K562 (cell line): ENCODE measurements at regions not wholly inside any gene's neighbourhood (a gene's known extent, or its start where the extent isn't known, plus 50 kb on each side); places are given as distances from the start of the nearest gene placed in this dataset.

Source experiments
- ATAC-seq: fragments of 200-7000 bp; cut with Tn5 transposase; 3 replicates; pipeline ENCODE4 v1.9.1; 2020; ENCODE audit warnings: moderate library complexity
- BruUV-seq: library from RNA; stranded (reverse); fragments of 400-500 nt; replicated peaks from 2 replicates; lab custom pipeline; 2021; lab: Mats Ljungman, UMichigan
- CTCF ChIA-PET: fragments of 300-600 bp; formaldehyde crosslinking; extraction: SDS; loops from one replicate; lab custom pipeline; 2021; ENCODE audit warnings: low intra/inter-chr PET ratio; lab: Yijun Ruan, JAX
- POLR2A ChIA-PET: fragments of 300-600, 350-650 bp; sonication (Branson Sonifier 250); formaldehyde crosslinking; extraction: SDS; loops from one replicate; lab custom pipeline; 2021; ENCODE audit warnings: antibody characterized with exemption, inconsistent platforms; lab: Yijun Ruan, JAX
- DNase-seq, 4 experiments: peaks; one replicate each; pipeline versions ENCODE4 v3.0.0 to v3.0.0-alpha.2; 2011 to 2018; ENCODE audit warnings: low spot score in 3 of 4, mixed read lengths in 3 of 4; ENCODE audit errors: extremely low read depth in 1 of 4
- FAIRE-seq: peaks from 2 replicates; lab custom pipeline; 2011; peaks lifted over from hg19 to GRCh38; lab: Jason Lieb, UNC
- H2AFZ ChIP-seq: 2 replicates; pipeline ENCODE4 v1.6.0; 2011; ENCODE audit warnings: low read depth, low read length, control low read depth, inconsistent platforms
- H3K27ac ChIP-seq: fragments of 200-600 bp; 3 replicates; pipeline ENCODE4 v1.8.0; 2011; ENCODE audit warnings: low read depth, mild to moderate bottlenecking, control low read depth, inconsistent platforms, low read length, moderate library complexity, mixed read lengths; ENCODE audit errors: extremely low read depth
- H3K27me3 ChIP-seq, 2 experiments: fragments of 300-600 bp in 1 of 2; 2 replicates in 1 of 2; 3 replicates in 1 of 2; pipeline versions ENCODE4 v1.6.0 to v1.8.0; 2011; ENCODE audit warnings: inconsistent platforms in 2 of 2, low read length in 2 of 2, mild to moderate bottlenecking in 1 of 2, mixed read lengths in 1 of 2, moderate library complexity in 1 of 2; ENCODE audit not compliant: control insufficient read depth in 2 of 2, insufficient read depth in 2 of 2
- H3K36me3 ChIP-seq: fragments of 300-600 bp; 3 replicates; pipeline ENCODE4 v1.8.0; 2011; ENCODE audit warnings: mild to moderate bottlenecking, low read length, inconsistent platforms; ENCODE audit not compliant: control insufficient read depth, insufficient read depth
- H3K4me1 ChIP-seq, 2 experiments: fragments of 200-600 bp in 1 of 2; replicated peaks in 1 of 2; 2 replicates in 1 of 2; 3 replicates in 1 of 2; pipeline versions ENCODE4 v1.5.1 to v1.8.0; 2011; ENCODE audit warnings: inconsistent platforms in 2 of 2, low read length in 2 of 2, mild to moderate bottlenecking in 1 of 2, mixed read lengths in 1 of 2, moderate library complexity in 1 of 2; ENCODE audit not compliant: control insufficient read depth in 2 of 2, insufficient read depth in 2 of 2
- H3K4me2 ChIP-seq: 2 replicates; pipeline ENCODE4 v1.6.1; 2011; ENCODE audit warnings: low read length, control low read depth, inconsistent platforms, mixed read lengths; ENCODE audit not compliant: insufficient read depth
- H3K4me3 ChIP-seq: fragments of 200-600 bp; sonication (generic), shearing (Covaris generic); 2 replicates; pipeline ENCODE4 v1.5.1; 2016; ENCODE audit warnings: control low read depth, inconsistent platforms
- H3K79me2 ChIP-seq: fragments of 200-600 bp; 3 replicates; pipeline ENCODE4 v1.8.0; 2011; ENCODE audit warnings: low read length, inconsistent platforms; ENCODE audit not compliant: control insufficient read depth, insufficient read depth
- H3K9ac ChIP-seq, 2 experiments: 2 replicates each; pipeline versions ENCODE4 v1.6.0 to v1.6.1; 2011; ENCODE audit warnings: low read depth in 2 of 2, low read length in 2 of 2, control low read depth in 1 of 2, inconsistent platforms in 1 of 2, mild to moderate bottlenecking in 1 of 2, mixed read lengths in 1 of 2; ENCODE audit not compliant: insufficient read depth in 1 of 2
- H3K9me1 ChIP-seq: one replicate; pipeline ENCODE4 v1.6.0; 2011; ENCODE audit warnings: inconsistent platforms, mild to moderate bottlenecking, low read length, moderate library complexity; ENCODE audit not compliant: control insufficient read depth, insufficient read depth
- H3K9me3 ChIP-seq: replicated peaks from 2 replicates; pipeline ENCODE4 v1.5.1; 2011; ENCODE audit warnings: low read depth, low read length, inconsistent platforms; ENCODE audit not compliant: control insufficient read depth, insufficient read depth
- H4K20me1 ChIP-seq: replicated peaks from 2 replicates; pipeline ENCODE4 v1.6.1; 2011; ENCODE audit warnings: low read length, inconsistent platforms, mixed read lengths; ENCODE audit not compliant: control insufficient read depth, insufficient read depth
- GABPA ChIP-seq: fragments of 200-800 bp; sonication (Bioruptor generic); conservative IDR thresholded peaks from 2 replicates; pipeline ENCODE4 v1.6.1; 2016; ENCODE audit warnings: low read depth, missing genetic modification characterization, missing compliant biosample characterization
- HMBOX1 ChIP-seq: sonication (generic); IDR thresholded peaks from 2 replicates; pipeline ENCODE4 v1.6.1; 2016
- NELFE ChIP-seq: IDR thresholded peaks from 2 replicates; pipeline ENCODE4 v1.6.1; 2011; ENCODE audit warnings: mild to moderate bottlenecking; ENCODE audit not compliant: insufficient read depth, insufficient read length
- TSC22D4 ChIP-seq: fragments of 450-650 bp; IDR thresholded peaks from 2 replicates; pipeline ENCODE4 v1.6.1; 2016; ENCODE audit warnings: missing genetic modification characterization, missing biosample characterization, control low read depth
- ZBTB26 ChIP-seq: fragments of 450-650 bp; formaldehyde crosslinking; IDR thresholded peaks from 2 replicates; pipeline ENCODE4 v1.4.0; 2022; ENCODE audit warnings: missing genetic modification characterization
- ZNF445 ChIP-seq: fragments of 250-450 bp; sonication (Bioruptor Pico); IDR thresholded peaks from 2 replicates; pipeline ENCODE4 v1.4.0; 2020; ENCODE audit warnings: low read depth, mild to moderate bottlenecking, moderate library complexity
- ZNF830 ChIP-seq: fragments of 250-450 bp; sonication (Bioruptor Pico); IDR thresholded peaks from 2 replicates; pipeline ENCODE4 v1.5.0; 2021; ENCODE audit warnings: mild to moderate bottlenecking
- WGBS: fragments of 100-300 bp; shearing (Covaris generic); methylation state at CpG from one replicate; pipeline ENCODE4 v1.1.6; 2016; ENCODE audit warnings: low coverage, mixed read lengths; ENCODE audit not compliant: insufficient coverage; ENCODE audit errors: missing lambda C conversion rate; 5-methylcytosine and 5-hydroxymethylcytosine counted together
- in situ Hi-C: fragments of 300-500 bp; cut with MboI; formaldehyde crosslinking; loops from 4 replicates; pipeline ENCODE4 v1.15.0; 2018; ENCODE audit warnings: inconsistent platforms, mixed read lengths
- intact Hi-C: fragments of 100-400 bp; cut with micrococcal nuclease; formaldehyde crosslinking; loops from 2 replicates; pipeline ENCODE4 v1.14.2; 2022
- TF ChIP-seq, protein P1 (sequence below), 2 experiments: fragments of 200-800 bp in 1 of 2; sonication (Bioruptor generic) in 1 of 2; sonication (generic) in 1 of 2; formaldehyde crosslinking in 1 of 2; IDR thresholded peaks in 1 of 2; conservative IDR thresholded peaks in 1 of 2; 2 replicates each; pipeline versions ENCODE4 v1.5.0 to v1.6.1; 2016 to 2020; ENCODE audit warnings: missing compliant biosample characterization in 1 of 2, missing genetic modification characterization in 1 of 2, missing genetic modification reagents in 1 of 2

DNA sequence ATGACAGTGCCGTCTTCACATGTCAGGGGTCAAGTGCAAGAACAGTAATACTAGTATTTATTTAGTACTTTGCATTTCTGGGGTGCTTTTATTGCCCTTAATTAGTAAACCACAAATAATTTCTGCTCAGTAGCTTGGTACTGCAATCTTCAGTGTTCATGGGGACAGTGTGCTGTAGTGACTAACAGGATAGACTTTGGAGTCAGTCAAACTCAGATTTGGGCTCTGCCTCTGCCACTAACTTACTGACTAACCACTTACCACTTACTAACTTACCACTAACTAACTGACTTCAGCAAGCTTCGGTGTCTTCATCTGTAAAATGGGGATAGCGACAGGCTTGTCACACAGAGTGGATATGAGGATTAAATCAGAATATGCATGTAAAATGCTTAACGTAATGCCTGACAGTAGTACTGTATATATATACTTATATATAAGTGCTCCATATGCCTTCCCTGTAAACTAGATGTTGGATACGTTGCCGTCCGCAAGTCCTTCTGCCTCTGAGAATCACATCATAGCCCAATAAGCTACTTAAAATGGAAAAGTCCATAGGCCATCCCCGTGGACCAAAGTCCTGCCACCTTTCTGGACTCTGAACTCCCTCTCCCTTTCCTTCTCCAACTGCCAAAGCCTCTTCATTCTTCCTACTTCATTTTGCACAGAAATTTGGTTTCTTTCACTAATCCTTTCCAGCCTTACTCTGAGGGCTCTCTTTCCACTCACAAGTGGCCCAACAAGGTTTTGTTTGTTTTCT lies 158.1 kb downstream of the ZIC5 start:
- intact Hi-C loops = no loop called here
- Histone ChIP-seq H3K27ac (no peak overlapping the region), H3K4me3 (no peak overlapping the region), H3K36me3 (no peaks in the 10 kb centered on the region), H3K79me2 (no peaks in the 10 kb centered on the region), H3K4me2 (no peak overlapping the region), H3K4me1 (no peaks in the 10 kb centered on the region; a peak in 1 of 5 replicates), H4K20me1 (no peaks in the 10 kb centered on the region), H3K9me3 (no peaks in the 10 kb centered on the region), H3K9me1 (no peaks in the 10 kb centered on the region), H3K27me3 (peaks cover 4 to 24% of the 10 kb centered on the region in 2 experiments; a peak in 2 of 5 replicates), H2AFZ (no peak overlapping the region), H3K9ac (no peak overlapping the region)
- in situ Hi-C loops = no loop called here
- 1% methylated on average over 7 of the region's 8 CpGs for WGBS
- no peak for DNase-seq
- POLR2A ChIA-PET = no interaction called here
- BruUV-seq = no TSS peak
- CTCF ChIA-PET = no interaction called here
- no peak for FAIRE-seq
- ATAC-seq = no peak
- TF ChIP-seq HMBOX1 = 0 out of 2 replicates have a peak, but pooled peaks have one; percentile 24
- TF ChIP-seq NELFE = no peak

- TF ChIP-seq, protein P1, sequence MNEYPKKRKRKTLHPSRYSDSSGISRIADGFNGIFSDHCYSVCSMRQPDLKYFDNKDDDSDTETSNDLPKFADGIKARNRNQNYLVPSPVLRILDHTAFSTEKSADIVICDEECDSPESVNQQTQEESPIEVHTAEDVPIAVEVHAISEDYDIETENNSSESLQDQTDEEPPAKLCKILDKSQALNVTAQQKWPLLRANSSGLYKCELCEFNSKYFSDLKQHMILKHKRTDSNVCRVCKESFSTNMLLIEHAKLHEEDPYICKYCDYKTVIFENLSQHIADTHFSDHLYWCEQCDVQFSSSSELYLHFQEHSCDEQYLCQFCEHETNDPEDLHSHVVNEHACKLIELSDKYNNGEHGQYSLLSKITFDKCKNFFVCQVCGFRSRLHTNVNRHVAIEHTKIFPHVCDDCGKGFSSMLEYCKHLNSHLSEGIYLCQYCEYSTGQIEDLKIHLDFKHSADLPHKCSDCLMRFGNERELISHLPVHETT (CRISPR knock-in tag; conservative IDR thresholded peaks at IDR 0.05 in 1 of 2, IDR thresholded peaks at IDR 0.05 in 1 of 2) = no peak
- no peak for TF ChIP-seq ZNF445 (CRISPR knock-in tag)
- TF ChIP-seq TSC22D4 (tag) = no peak
- TF ChIP-seq ZBTB26 (CRISPR knock-in tag) = no peak
- no peak for TF ChIP-seq ZNF830 (CRISPR knock-in tag)
- TF ChIP-seq GABPA (tag) = no peak
- TF ChIP-seq, all 486 proteins: peak for 0
- no TSS peak for BruUV-seq
- H3K79me2 ChIP-seq = no peaks in the 10 kb centered on the region
- ATAC-seq (no peak), FAIRE-seq (no peak), DNase-seq (no peak)
- peaks cover 4 to 24% of the 10 kb centered on the region in 2 experiments; a peak in 2 of 5 replicates for H3K27me3 ChIP-seq
- no peaks in the 10 kb centered on the region for H3K9me1 ChIP-seq
- no peak overlapping the region for H3K4me2 ChIP-seq
- H3K27ac ChIP-seq = no peak overlapping the region
- H3K4me3 ChIP-seq = no peak overlapping the region
- no peak overlapping the region for H3K9ac ChIP-seq
- intact Hi-C loops (no loop called here), in situ Hi-C loops (no loop called here)
- POLR2A ChIA-PET = no interaction called here
- H3K4me1 ChIP-seq = no peaks in the 10 kb centered on the region; a peak in 1 of 5 replicates
- no peaks in the 10 kb centered on the region for H3K36me3 ChIP-seq
- WGBS = 6% methylated on average over 5 of the region's 5 CpGs
- CTCF ChIA-PET = no interaction called here
- H3K9me3 ChIP-seq = no peaks in the 10 kb centered on the region
- no peak overlapping the region for H2AFZ ChIP-seq
- H4K20me1 ChIP-seq = no peaks in the 10 kb centered on the region
Measured at GRCh38 chr13:99812625-99813024, 158.9 kb downstream of the ZIC5 start.
